ENCODE measurements at regions not wholly inside any gene's neighbourhood (a gene's known extent, or its start where the extent isn't known, plus 50 kb on each side); places are given as distances from the start of the nearest gene placed in this dataset.

DNA sequence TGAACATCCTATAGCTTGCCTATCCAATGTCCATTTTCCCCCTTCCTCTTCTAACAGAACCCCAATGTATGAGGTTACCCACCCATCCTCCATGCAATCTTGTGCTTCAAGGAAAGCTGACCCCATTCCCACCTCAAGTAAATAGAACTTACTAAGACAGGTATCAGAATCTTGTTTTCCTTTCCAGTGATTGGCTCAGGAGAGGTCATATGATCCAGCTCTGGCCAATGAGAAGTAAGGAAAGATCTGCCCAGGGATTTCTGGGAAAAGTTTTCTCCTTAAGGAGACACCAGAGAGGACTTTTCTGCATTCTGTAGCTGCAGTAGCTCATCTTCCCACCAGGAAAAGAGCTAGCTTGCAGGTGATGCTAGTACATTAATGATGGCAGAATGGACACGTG lies 341.8 kb upstream of the ZFP64 start:
- Mint-ChIP-seq H3K4me3 (no peak overlapping the region), H3K4me1 (peaks cover 6% of the 10 kb centered on the region; the same call in 1 of the 2 replicates), H3K36me3 (peaks cover 2% of the 10 kb centered on the region; the same call in 1 of the 2 replicates), H3K9me3 (peaks cover 17% of the 10 kb centered on the region), H3K27me3 (ENCODE audit: low read depth) (no peaks in the 10 kb centered on the region), H3K27ac (no peak overlapping the region)
- DNase-seq (ENCODE audit: low spot score) = no peak
- ChIA-PET CTCF (interaction anchor here (0.5 kb wide), 1 partner anchor 318 kb away, joined by 4 read pairs; no protein-coding TSS in a partner anchor), POLR2A (no interaction called here)
- TF ChIP-seq, protein P1, sequence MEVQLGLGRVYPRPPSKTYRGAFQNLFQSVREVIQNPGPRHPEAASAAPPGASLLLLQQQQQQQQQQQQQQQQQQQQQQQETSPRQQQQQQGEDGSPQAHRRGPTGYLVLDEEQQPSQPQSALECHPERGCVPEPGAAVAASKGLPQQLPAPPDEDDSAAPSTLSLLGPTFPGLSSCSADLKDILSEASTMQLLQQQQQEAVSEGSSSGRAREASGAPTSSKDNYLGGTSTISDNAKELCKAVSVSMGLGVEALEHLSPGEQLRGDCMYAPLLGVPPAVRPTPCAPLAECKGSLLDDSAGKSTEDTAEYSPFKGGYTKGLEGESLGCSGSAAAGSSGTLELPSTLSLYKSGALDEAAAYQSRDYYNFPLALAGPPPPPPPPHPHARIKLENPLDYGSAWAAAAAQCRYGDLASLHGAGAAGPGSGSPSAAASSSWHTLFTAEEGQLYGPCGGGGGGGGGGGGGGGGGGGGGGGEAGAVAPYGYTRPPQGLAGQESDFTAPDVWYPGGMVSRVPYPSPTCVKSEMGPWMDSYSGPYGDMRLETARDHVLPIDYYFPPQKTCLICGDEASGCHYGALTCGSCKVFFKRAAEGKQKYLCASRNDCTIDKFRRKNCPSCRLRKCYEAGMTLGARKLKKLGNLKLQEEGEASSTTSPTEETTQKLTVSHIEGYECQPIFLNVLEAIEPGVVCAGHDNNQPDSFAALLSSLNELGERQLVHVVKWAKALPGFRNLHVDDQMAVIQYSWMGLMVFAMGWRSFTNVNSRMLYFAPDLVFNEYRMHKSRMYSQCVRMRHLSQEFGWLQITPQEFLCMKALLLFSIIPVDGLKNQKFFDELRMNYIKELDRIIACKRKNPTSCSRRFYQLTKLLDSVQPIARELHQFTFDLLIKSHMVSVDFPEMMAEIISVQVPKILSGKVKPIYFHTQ (CRISPR knock-in tag; IDR thresholded peaks at IDR 0.05) = no peak
- TF ChIP-seq SOX15 (CRISPR knock-in tag; IDR thresholded peaks at IDR 0.05) (no peak), ELF4 (CRISPR knock-in tag; IDR thresholded peaks at IDR 0.05; ENCODE audit: low read depth) (no peak), ZBTB21 (CRISPR knock-in tag; IDR thresholded peaks at IDR 0.05; ENCODE audit: borderline replicate concordance) (no peak), ZNF317 (CRISPR knock-in tag; IDR thresholded peaks at IDR 0.05; ENCODE audit: borderline replicate concordance, low read depth) (no peak), NR1H2 (CRISPR knock-in tag; IDR thresholded peaks at IDR 0.05) (no peak), ZNF416 (CRISPR knock-in tag; IDR thresholded peaks at IDR 0.05) (no peak), ZNF263 (CRISPR knock-in tag; IDR thresholded peaks at IDR 0.05; ENCODE audit: low read depth) (no peak), CREM (CRISPR knock-in tag; IDR thresholded peaks at IDR 0.05) (no peak)
- TF ChIP-seq, protein P2, sequence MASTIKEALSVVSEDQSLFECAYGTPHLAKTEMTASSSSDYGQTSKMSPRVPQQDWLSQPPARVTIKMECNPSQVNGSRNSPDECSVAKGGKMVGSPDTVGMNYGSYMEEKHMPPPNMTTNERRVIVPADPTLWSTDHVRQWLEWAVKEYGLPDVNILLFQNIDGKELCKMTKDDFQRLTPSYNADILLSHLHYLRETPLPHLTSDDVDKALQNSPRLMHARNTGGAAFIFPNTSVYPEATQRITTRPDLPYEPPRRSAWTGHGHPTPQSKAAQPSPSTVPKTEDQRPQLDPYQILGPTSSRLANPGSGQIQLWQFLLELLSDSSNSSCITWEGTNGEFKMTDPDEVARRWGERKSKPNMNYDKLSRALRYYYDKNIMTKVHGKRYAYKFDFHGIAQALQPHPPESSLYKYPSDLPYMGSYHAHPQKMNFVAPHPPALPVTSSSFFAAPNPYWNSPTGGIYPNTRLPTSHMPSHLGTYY (CRISPR knock-in tag; IDR thresholded peaks at IDR 0.05) = no peak
- TF ChIP-seq, protein P3, sequence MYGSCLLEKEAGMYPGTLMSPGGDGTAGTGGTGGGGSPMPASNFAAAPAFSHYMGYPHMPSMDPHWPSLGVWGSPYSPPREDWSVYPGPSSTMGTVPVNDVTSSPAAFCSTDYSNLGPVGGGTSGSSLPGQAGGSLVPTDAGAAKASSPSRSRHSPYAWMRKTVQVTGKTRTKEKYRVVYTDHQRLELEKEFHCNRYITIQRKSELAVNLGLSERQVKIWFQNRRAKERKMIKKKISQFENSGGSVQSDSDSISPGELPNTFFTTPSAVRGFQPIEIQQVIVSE (CRISPR knock-in tag; IDR thresholded peaks at IDR 0.05; ENCODE audit: borderline replicate concordance) = no peak
- TF ChIP-seq, protein P4, sequence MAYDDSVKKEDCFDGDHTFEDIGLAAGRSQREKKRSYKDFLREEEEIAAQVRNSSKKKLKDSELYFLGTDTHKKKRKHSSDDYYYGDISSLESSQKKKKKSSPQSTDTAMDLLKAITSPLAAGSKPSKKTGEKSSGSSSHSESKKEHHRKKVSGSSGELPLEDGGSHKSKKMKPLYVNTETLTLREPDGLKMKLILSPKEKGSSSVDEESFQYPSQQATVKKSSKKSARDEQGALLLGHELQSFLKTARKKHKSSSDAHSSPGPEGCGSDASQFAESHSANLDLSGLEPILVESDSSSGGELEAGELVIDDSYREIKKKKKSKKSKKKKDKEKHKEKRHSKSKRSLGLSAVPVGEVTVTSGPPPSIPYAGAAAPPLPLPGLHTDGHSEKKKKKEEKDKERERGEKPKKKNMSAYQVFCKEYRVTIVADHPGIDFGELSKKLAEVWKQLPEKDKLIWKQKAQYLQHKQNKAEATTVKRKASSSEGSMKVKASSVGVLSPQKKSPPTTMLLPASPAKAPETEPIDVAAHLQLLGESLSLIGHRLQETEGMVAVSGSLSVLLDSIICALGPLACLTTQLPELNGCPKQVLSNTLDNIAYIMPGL (CRISPR knock-in tag; IDR thresholded peaks at IDR 0.05) = no peak
- ATAC-seq = no peak

DNA sequence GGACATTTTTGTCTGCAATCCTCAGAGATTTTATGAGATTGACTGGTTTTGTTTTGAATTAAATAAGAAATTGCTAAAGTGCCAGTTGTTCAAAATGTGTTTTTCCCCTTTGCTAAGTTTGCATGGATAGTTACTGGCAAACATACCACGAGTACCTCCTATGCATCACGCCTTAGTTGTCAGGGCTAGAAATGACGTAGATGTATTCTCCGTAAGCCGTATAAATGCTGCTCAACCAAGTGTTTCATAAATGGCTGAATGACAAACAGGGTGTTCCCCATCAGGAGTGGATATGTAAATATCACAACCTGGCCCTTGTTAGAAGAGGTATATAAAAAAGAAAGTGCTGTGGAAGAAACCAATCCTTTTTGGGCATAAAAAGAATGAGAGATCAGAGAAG lies 341.1 kb upstream of the ZFP64 start:
- Mint-ChIP-seq H3K27me3 (ENCODE audit: low read depth) (no peaks in the 10 kb centered on the region), H3K4me1 (peaks cover 6% of the 10 kb centered on the region; the same call in 1 of the 2 replicates), H3K9me3 (peaks cover 17% of the 10 kb centered on the region), H3K4me3 (no peak overlapping the region), H3K36me3 (peaks cover 2% of the 10 kb centered on the region; the same call in 1 of the 2 replicates), H3K27ac (no peak overlapping the region)
- DNase-seq (ENCODE audit: low spot score) = no peak
- POLR2A ChIA-PET = no interaction called here
- CTCF ChIA-PET = no interaction called here
- TF ChIP-seq PRRX2 (CRISPR knock-in tag; IDR thresholded peaks at IDR 0.05) (no peak), NR3C1 (CRISPR knock-in tag; conservative IDR thresholded peaks at IDR 0.05; ENCODE audit: low read depth) (no peak), HMGA2 (CRISPR knock-in tag; IDR thresholded peaks at IDR 0.05) (no peak), FOXK1 (CRISPR knock-in tag; IDR thresholded peaks at IDR 0.05) (no peak), TCF7 (CRISPR knock-in tag; IDR thresholded peaks at IDR 0.05; ENCODE audit: low read depth) (no peak), JUN (CRISPR knock-in tag; IDR thresholded peaks at IDR 0.05) (no peak), SMAD3 (CRISPR knock-in tag; IDR thresholded peaks at IDR 0.05; ENCODE audit: borderline replicate concordance) (no peak)
- TF ChIP-seq, protein P5, sequence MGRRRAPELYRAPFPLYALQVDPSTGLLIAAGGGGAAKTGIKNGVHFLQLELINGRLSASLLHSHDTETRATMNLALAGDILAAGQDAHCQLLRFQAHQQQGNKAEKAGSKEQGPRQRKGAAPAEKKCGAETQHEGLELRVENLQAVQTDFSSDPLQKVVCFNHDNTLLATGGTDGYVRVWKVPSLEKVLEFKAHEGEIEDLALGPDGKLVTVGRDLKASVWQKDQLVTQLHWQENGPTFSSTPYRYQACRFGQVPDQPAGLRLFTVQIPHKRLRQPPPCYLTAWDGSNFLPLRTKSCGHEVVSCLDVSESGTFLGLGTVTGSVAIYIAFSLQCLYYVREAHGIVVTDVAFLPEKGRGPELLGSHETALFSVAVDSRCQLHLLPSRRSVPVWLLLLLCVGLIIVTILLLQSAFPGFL (CRISPR knock-in tag; IDR thresholded peaks at IDR 0.05; ENCODE audit: borderline replicate concordance) = no peak
- TF ChIP-seq, protein P6, sequence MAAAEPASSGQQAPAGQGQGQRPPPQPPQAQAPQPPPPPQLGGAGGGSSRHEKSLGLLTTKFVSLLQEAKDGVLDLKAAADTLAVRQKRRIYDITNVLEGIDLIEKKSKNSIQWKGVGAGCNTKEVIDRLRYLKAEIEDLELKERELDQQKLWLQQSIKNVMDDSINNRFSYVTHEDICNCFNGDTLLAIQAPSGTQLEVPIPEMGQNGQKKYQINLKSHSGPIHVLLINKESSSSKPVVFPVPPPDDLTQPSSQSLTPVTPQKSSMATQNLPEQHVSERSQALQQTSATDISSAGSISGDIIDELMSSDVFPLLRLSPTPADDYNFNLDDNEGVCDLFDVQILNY (CRISPR knock-in tag; IDR thresholded peaks at IDR 0.05) = no peak
- no peak for ATAC-seq

Data from WTC11 (cell line).